GM03348 (cell line): ENCODE measurements at regions not wholly inside any gene's neighbourhood (a gene's known extent, or its start where the extent isn't known, plus 50 kb on each side); places are given as distances from the start of the nearest gene placed in this dataset.
A peak's percentile ranks its signal among the peaks of the same experiment; 100 is the strongest.

Source experiments
- DNase-seq: peaks from one replicate; pipeline ENCODE4 v3.0.0; 2012; ENCODE audit warnings: low spot score

- DNase-seq: no peak
These were observed 856.4 kb upstream of the ALCAM start for GRCh38 chr3:104510131-104510849.

- DNase-seq: no peak
These were observed 852.3 kb upstream of the ALCAM start for GRCh38 chr3:104514371-104514770.

GRCh38 chr3:104514776-104515175 lies 851.9 kb upstream of the ALCAM start:
- no peak for DNase-seq

- no peak for DNase-seq
These were observed 847.6 kb upstream of the ALCAM start for GRCh38 chr3:104519068-104519467.

GRCh38 chr3:104519468-104520227 lies 847.1 kb upstream of the ALCAM start:
- no peak for DNase-seq

- DNase-seq: no peak
These were observed 846.5 kb upstream of the ALCAM start for GRCh38 chr3:104520228-104520655.

- no peak for DNase-seq
These were observed 844.9 kb upstream of the ALCAM start for GRCh38 chr3:104521606-104522336.

- DNase-seq: no peak
These were observed 843.6 kb upstream of the ALCAM start for GRCh38 chr3:104523136-104523535.

- DNase-seq: no peak
These were observed 839.8 kb upstream of the ALCAM start for GRCh38 chr3:104526901-104527401.

GRCh38 chr3:104530934-104531333 lies 835.8 kb upstream of the ALCAM start:
- no peak for DNase-seq

- no peak for DNase-seq
These were observed 830.0 kb upstream of the ALCAM start for GRCh38 chr3:104536715-104537114.

GRCh38 chr3:104537323-104537722 lies 829.4 kb upstream of the ALCAM start:
- DNase-seq: no peak

GRCh38 chr3:104546301-104546700 lies 820.4 kb upstream of the ALCAM start:
- DNase-seq: no peak

- no peak for DNase-seq
These were observed 819.7 kb upstream of the ALCAM start for GRCh38 chr3:104547031-104547430.

- no peak for DNase-seq
These were observed 818.3 kb upstream of the ALCAM start for GRCh38 chr3:104548401-104548800.

GRCh38 chr3:104549099-104549714 lies 817.5 kb upstream of the ALCAM start:
- DNase-seq: no peak

GRCh38 chr3:104553121-104553520 lies 813.6 kb upstream of the ALCAM start:
- no peak for DNase-seq

- DNase-seq: no peak
These were observed 812.3 kb upstream of the ALCAM start for GRCh38 chr3:104554425-104554824.

- DNase-seq: no peak
These were observed 811.0 kb upstream of the ALCAM start for GRCh38 chr3:104555728-104556127.

GRCh38 chr3:104556372-104557078 lies 810.2 kb upstream of the ALCAM start:
- peak; percentile 2 for DNase-seq

- DNase-seq: no peak
These were observed 805.4 kb upstream of the ALCAM start for GRCh38 chr3:104561324-104561723.
